GM12878 (cell line): ENCODE measurements at regions not wholly inside any gene's neighbourhood (a gene's known extent, or its start where the extent isn't known, plus 50 kb on each side); places are given as distances from the start of the nearest gene placed in this dataset.

Experiments
- ATAC-seq: fragments of 200-7000 bp; cut with Tn5 transposase; 3 replicates; pipeline ENCODE4 v1.9.1; 2020; ENCODE audit warnings: mild to moderate bottlenecking, moderate library complexity
- BruUV-seq: library from RNA; stranded (reverse); fragments of 400-500 nt; replicated peaks from 2 replicates; lab custom pipeline; 2021; lab: Mats Ljungman, UMichigan
- CTCF ChIA-PET: fragments of 300-600 bp; sonication (Branson Sonifier 250); formaldehyde crosslinking; extraction: SDS; loops from one replicate; lab custom pipeline; 2021; ENCODE audit warnings: inconsistent platforms; lab: Yijun Ruan, JAX
- POLR2A ChIA-PET: fragments of 350-600 bp; formaldehyde crosslinking; extraction: SDS; loops from one replicate; lab custom pipeline; 2021; ENCODE audit warnings: inconsistent platforms; lab: Charles Lee
- RAD21 ChIA-PET: fragments of 300-600 bp; sonication (Branson Sonifier 250); formaldehyde crosslinking; loops from one replicate; lab custom pipeline; 2023; ENCODE audit warnings: antibody characterized with exemption; ENCODE audit not compliant: unreplicated experiment; lab: Charles Lee
- SMC1A ChIA-PET: fragments of 300-600 bp; sonication (Branson Sonifier 250); formaldehyde crosslinking; loops from one replicate; lab custom pipeline; 2023; ENCODE audit not compliant: unreplicated experiment, uncharacterized antibody; lab: Charles Lee
- DNase-seq: peaks from one replicate; pipeline ENCODE4 v3.0.0-alpha.2; 2011; ENCODE audit warnings: low read depth, low spot score
- FAIRE-seq: peaks from 3 replicates; lab custom pipeline; 2011; peaks lifted over from hg19 to GRCh38; lab: Jason Lieb, UNC
- H2AFZ ChIP-seq: 2 replicates; pipeline ENCODE4 v1.6.0; 2011; ENCODE audit warnings: low read depth, low read length, control low read depth; ENCODE audit not compliant: control insufficient read depth
- H3K27ac ChIP-seq: 2 replicates; pipeline ENCODE4 v1.5.1; 2011; ENCODE audit warnings: control low read depth; ENCODE audit not compliant: control insufficient read depth, insufficient read depth
- H3K27me3 ChIP-seq, 2 experiments: replicated peaks in 1 of 2; 2 replicates each; pipeline versions ENCODE4 v1.6.0 to v1.6.1; 2011; ENCODE audit warnings: low read length in 1 of 2; ENCODE audit not compliant: control insufficient read depth in 2 of 2, insufficient read depth in 2 of 2
- H3K36me3 ChIP-seq, 2 experiments: 2 replicates each; pipeline ENCODE4 v1.5.1; 2011; ENCODE audit warnings: low read length in 1 of 2; ENCODE audit not compliant: control insufficient read depth in 2 of 2, insufficient read depth in 2 of 2
- H3K4me1 ChIP-seq: 2 replicates; pipeline ENCODE4 v1.6.1; 2011; ENCODE audit warnings: mild to moderate bottlenecking, low read length, moderate library complexity, mixed read lengths; ENCODE audit not compliant: control insufficient read depth, insufficient read depth
- H3K4me2 ChIP-seq: 2 replicates; pipeline ENCODE4 v1.6.0; 2011; ENCODE audit warnings: control low read depth; ENCODE audit not compliant: control insufficient read depth, insufficient read depth
- H3K4me3 ChIP-seq: fragments of 200-600 bp; sonication (generic); 2 replicates; pipeline ENCODE4 v1.5.1; 2016
- H3K79me2 ChIP-seq: 2 replicates; pipeline ENCODE4 v1.6.0; 2011; ENCODE audit warnings: low read length; ENCODE audit not compliant: control insufficient read depth, insufficient read depth
- H3K9ac ChIP-seq: 2 replicates; pipeline ENCODE4 v1.8.0; 2011; ENCODE audit warnings: low read length, control low read depth, mixed read lengths; ENCODE audit not compliant: control insufficient read depth, insufficient read depth
- H3K9me3 ChIP-seq: replicated peaks from 3 replicates; pipeline ENCODE4 v1.5.1; 2011; ENCODE audit warnings: mild to moderate bottlenecking, low read length; ENCODE audit not compliant: control insufficient read depth, insufficient read depth
- H4K20me1 ChIP-seq: 2 replicates; pipeline ENCODE4 v1.6.0; 2011; ENCODE audit not compliant: control insufficient read depth, insufficient read depth
- CBFB ChIP-seq: IDR thresholded peaks from 2 replicates; pipeline ENCODE4 v1.6.1; 2016; ENCODE audit warnings: antibody characterized with exemption, low read depth
- EED ChIP-seq: sonication (generic); IDR thresholded peaks from 2 replicates; pipeline ENCODE4 v1.6.1; 2016; ENCODE audit warnings: antibody characterized with exemption, low read depth
- EP300 ChIP-seq, 2 experiments: fragments of 150-350 bp in 1 of 2; IDR thresholded peaks; 2 replicates each; pipeline ENCODE4 v1.6.1; 2011 to 2012; ENCODE audit warnings: low read depth in 2 of 2, low read length in 2 of 2, borderline replicate concordance in 1 of 2, improper control_type of control experiment in 1 of 2, inconsistent platforms in 1 of 2; ENCODE audit not compliant: control insufficient read depth in 1 of 2
- ETV6 ChIP-seq, 2 experiments: fragments of 450-650 bp in 1 of 2; IDR thresholded peaks in 1 of 2; conservative IDR thresholded peaks in 1 of 2; 2 replicates each; pipeline ENCODE4 v1.6.1; 2014; ENCODE audit warnings: antibody characterized with exemption in 1 of 2, borderline replicate concordance in 1 of 2, low read depth in 1 of 2, mild to moderate bottlenecking in 1 of 2, moderate library complexity in 1 of 2
- FOXM1 ChIP-seq: IDR thresholded peaks from 2 replicates; pipeline ENCODE4 v1.6.1; 2012; ENCODE audit warnings: low read depth, mild to moderate bottlenecking, inconsistent platforms, low read length, moderate library complexity
- IKZF1 ChIP-seq: fragments of 450-650 bp; conservative IDR thresholded peaks from 2 replicates; pipeline ENCODE4 v1.6.1; 2017; ENCODE audit warnings: antibody characterized with exemption, mild to moderate bottlenecking
- JUND ChIP-seq: IDR thresholded peaks from 2 replicates; pipeline ENCODE4 v1.6.1; 2012; ENCODE audit warnings: low read depth, mild to moderate bottlenecking, low read length, improper control_type of control experiment, moderate library complexity
- PRDM15 ChIP-seq: fragments of 450-650 bp; formaldehyde crosslinking; IDR thresholded peaks from 2 replicates; pipeline ENCODE4 v1.4.0; 2020; ENCODE audit warnings: mild to moderate bottlenecking, moderate library complexity
- RUNX3 ChIP-seq: IDR thresholded peaks from 2 replicates; pipeline ENCODE4 v1.6.1; 2012; ENCODE audit warnings: low read length, inconsistent platforms
- SKIL ChIP-seq: fragments of 450-650 bp; IDR thresholded peaks from 2 replicates; pipeline ENCODE4 v1.6.1; 2017; ENCODE audit warnings: mild to moderate bottlenecking, low read depth, inconsistent platforms; ENCODE audit not compliant: poor library complexity, severe bottlenecking
- ZBED1 ChIP-seq: IDR thresholded peaks from 2 replicates; pipeline ENCODE4 v1.6.1; 2016; ENCODE audit warnings: borderline replicate concordance
- WGBS: methylation state at CpG from one replicate; pipeline ENCODE4 v1.1.6; 2016; ENCODE audit warnings: low lambda C conversion rate; ENCODE audit not compliant: insufficient replicate concordance, insufficient coverage; ENCODE audit errors: missing lambda C conversion rate; 5-methylcytosine and 5-hydroxymethylcytosine counted together
- in situ Hi-C: fragments of 300-500 bp; cut with MboI; formaldehyde crosslinking; loops from 9 replicates; pipeline ENCODE4 v1.14.3; 2018; ENCODE audit warnings: mixed read lengths
- intact Hi-C: fragments of 100-400 bp; cut with micrococcal nuclease; formaldehyde crosslinking; loops from one replicate; pipeline ENCODE4 v1.14.2; 2022; ENCODE audit not compliant: unreplicated experiment
- TF ChIP-seq, protein P1 (sequence below): fragments of 450-650 bp; IDR thresholded peaks from 2 replicates; pipeline ENCODE4 v1.6.1; 2017; ENCODE audit warnings: mild to moderate bottlenecking, moderate library complexity

GRCh38 chr18:62663731-62664336 lies 51.5 kb upstream of the PHLPP1 start:
- Histone ChIP-seq H3K79me2 (no peaks in the 10 kb centered on the region), H2AFZ (peak overlapping the region; percentile 77), H3K4me1 (peaks cover 12% of the 10 kb centered on the region), H4K20me1 (no peaks in the 10 kb centered on the region), H3K27ac (peak overlapping the region; percentile 59), H3K9me3 (no peaks in the 10 kb centered on the region), H3K9ac (peak overlapping the region; percentile 26; the same call in 1 of the 2 replicates), H3K36me3 (no peaks in the 10 kb centered on the region), H3K27me3 (no peaks in the 10 kb centered on the region), H3K4me3 (no peak overlapping the region; the same call in 1 of the 2 replicates), H3K4me2 (peak overlapping the region; percentile 75)
- ChIA-PET SMC1A (interaction anchor here (0.8 to 1.9 kb wide), 4 partner anchors 12 to 294 kb away, joined by 3 to 5 read pairs (median 3); no protein-coding TSS in a partner anchor), POLR2A (interaction anchor here (1.1 kb wide), 1 partner anchor 12 kb away, joined by 4 read pairs; no protein-coding TSS in a partner anchor), RAD21 (interaction anchor here (0.8 kb wide), 1 partner anchor 12 kb away, joined by 3 read pairs; no protein-coding TSS in a partner anchor), CTCF (interaction anchor here (1.0 to 2.3 kb wide), 3 partner anchors 12 to 319 kb away, joined by 3 to 8 read pairs (median 6); no protein-coding TSS in a partner anchor)
- FAIRE-seq (peak; percentile 72), ATAC-seq (peak; percentile 96), DNase-seq (peak; percentile 35)
- BruUV-seq, result no TSS peak
- 42% methylated on average over 5 of the region's 5 CpGs for WGBS
- intact Hi-C loops (no loop called here), in situ Hi-C loops (no loop called here)
- TF ChIP-seq ZBED1 (0 out of 2 replicates have a peak, but pooled peaks have one; percentile 44), PRDM15 (CRISPR knock-in tag) (no peak), RUNX3 (peak; percentile 61), SKIL (peak; percentile 29), JUND (peak; percentile 52), FOXM1 (peak; percentile 80), CBFB (0 out of 2 replicates have a peak, but pooled peaks have one; percentile 37), EED (peak; percentile 56; the same call in 1 of the 2 replicates), ETV6 (conservative IDR thresholded peaks at IDR 0.05 in 1 of 2, IDR thresholded peaks at IDR 0.05 in 1 of 2; ENCODE audit: borderline replicate concordance in 1 of 2, low read depth in 1 of 2) (0 out of 4 replicates have a peak, but pooled peaks of 1 of the 2 experiments have one; percentile 12), IKZF1 (no peak), EP300 (IDR thresholded peaks at IDR 0.05; ENCODE audit: borderline replicate concordance in 1 of 2, control insufficient read depth in 1 of 2, low read depth in 2 of 2, low read length in 2 of 2) (peak; percentile 16 to 51; a peak in 2 of 4 replicates)
- TF ChIP-seq, protein P1, sequence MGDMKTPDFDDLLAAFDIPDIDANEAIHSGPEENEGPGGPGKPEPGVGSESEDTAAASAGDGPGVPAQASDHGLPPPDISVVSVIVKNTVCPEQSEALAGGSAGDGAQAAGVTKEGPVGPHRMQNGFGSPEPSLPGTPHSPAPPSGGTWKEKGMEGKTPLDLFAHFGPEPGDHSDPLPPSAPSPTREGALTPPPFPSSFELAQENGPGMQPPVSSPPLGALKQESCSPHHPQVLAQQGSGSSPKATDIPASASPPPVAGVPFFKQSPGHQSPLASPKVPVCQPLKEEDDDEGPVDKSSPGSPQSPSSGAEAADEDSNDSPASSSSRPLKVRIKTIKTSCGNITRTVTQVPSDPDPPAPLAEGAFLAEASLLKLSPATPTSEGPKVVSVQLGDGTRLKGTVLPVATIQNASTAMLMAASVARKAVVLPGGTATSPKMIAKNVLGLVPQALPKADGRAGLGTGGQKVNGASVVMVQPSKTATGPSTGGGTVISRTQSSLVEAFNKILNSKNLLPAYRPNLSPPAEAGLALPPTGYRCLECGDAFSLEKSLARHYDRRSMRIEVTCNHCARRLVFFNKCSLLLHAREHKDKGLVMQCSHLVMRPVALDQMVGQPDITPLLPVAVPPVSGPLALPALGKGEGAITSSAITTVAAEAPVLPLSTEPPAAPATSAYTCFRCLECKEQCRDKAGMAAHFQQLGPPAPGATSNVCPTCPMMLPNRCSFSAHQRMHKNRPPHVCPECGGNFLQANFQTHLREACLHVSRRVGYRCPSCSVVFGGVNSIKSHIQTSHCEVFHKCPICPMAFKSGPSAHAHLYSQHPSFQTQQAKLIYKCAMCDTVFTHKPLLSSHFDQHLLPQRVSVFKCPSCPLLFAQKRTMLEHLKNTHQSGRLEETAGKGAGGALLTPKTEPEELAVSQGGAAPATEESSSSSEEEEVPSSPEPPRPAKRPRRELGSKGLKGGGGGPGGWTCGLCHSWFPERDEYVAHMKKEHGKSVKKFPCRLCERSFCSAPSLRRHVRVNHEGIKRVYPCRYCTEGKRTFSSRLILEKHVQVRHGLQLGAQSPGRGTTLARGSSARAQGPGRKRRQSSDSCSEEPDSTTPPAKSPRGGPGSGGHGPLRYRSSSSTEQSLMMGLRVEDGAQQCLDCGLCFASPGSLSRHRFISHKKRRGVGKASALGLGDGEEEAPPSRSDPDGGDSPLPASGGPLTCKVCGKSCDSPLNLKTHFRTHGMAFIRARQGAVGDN, result peak; percentile 73
